ENCODE measurements at regions not wholly inside any gene's neighbourhood (a gene's known extent, or its start where the extent isn't known, plus 50 kb on each side); places are given as distances from the start of the nearest gene placed in this dataset.

- TF ChIP-seq EZH2 (IDR thresholded peaks at IDR 0.05; ENCODE audit: borderline replicate concordance) (no peak), CTCF (IDR thresholded peaks at IDR 0.05; ENCODE audit: poor library complexity) (no peak), EZH2phosphoT487 (IDR thresholded peaks at IDR 0.05; ENCODE audit: low read depth, severe bottlenecking, unreplicated experiment) (no peak)
Measured at GRCh38 chrX:15087747-15088146, 182.1 kb downstream of the ASB9 start.
